Glomerular endothelial cell (primary cell): ENCODE measurements at regions not wholly inside any gene's neighbourhood (a gene's known extent, or its start where the extent isn't known, plus 50 kb on each side); places are given as distances from the start of the nearest gene placed in this dataset.

Experiments used
- DNase-seq: peaks from one replicate; pipeline ENCODE4 v3.0.0-alpha.2; 2011; ENCODE audit warnings: low read depth, low spot score; ENCODE audit errors: extremely low read depth

DNA sequence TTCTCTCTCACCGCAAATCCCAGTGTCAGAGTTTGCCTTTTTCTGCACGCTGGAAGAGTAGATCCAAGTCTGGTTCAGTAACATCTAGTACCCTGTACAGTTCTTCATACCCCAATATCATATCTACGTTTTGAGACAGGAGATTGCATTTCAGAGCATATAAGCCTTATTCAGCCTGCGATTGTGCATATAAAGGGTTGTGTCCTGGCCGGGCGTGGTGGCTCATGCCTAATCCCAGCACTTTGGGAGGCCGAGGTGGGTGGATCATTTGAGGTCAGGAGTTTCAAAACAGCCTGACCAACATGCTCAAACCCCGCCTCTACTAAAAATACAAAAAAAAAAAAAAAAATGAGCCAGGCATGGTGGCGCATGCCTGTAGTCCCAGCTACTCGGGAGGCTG lies 104.9 kb downstream of the MTNR1B start:
- no peak for DNase-seq

DNA sequence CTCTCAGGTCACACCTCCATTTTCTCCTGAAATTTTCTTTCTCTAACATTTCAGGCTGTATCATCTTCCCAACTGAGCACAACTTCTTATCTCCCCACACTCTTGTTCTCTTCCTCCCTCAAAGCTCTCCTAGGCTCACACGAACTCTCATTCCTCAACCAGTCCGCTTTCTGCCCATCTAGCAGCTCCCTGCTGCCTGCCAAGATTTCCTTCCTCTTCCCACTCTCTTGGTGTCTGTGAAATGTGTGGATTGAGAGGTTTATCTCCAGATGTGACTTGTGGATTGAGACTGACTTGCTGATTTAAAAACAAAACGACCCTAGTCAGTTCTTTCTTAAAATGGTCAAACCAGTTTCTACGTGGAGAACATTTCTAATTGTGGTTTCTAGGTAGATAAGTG lies 106.3 kb downstream of the MTNR1B start:
- no peak for DNase-seq

DNA sequence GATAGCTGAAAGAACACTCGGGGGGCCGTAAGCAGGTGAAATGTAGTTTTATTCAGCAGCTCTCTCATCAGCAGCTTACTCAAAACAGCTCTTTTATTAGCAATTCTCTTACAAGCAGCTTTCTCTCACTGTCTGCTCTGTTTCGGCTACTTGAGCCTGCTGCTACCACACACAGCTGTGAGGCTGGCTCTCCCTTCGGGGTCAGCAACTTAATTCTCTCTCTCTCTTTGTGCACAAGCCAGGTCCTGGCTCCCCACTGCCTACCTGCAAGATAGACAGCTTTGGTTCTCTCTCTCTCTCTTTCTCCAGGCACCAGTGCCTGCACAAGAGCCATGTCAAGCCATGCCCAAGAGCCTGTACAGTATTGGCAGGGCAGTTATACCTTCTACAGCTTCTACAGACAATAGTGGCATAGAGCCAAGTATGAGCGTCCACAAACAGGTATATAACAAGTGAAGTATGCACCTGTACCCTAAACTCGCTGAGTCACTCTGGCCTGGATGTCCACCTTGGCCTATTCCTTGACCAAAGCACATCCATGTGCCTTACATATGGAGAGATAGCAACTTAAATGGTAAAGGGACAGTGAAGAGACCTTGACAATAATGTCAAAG lies 110.8 kb downstream of the MTNR1B start:
- DNase-seq, result no peak

DNA sequence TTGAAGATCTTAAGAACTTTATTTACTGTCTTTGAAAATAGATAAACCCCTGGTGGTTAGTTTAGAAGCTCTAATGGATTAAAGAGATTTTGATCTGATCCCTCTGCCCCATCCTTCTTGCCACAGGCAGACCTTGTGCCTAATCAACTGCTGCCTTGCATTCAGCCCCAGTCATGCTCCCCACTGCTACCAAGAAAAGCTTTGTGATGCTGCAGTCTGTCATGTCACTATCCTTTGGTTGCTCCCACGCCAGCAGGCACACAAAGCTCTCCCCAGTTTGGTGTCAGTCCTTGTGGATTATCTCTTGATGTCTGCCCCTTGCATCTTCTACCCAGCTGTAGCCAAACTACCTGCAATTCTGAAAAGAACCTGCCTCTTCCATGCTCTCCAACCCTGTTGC lies 112.2 kb downstream of the MTNR1B start:
- no peak for DNase-seq

DNA sequence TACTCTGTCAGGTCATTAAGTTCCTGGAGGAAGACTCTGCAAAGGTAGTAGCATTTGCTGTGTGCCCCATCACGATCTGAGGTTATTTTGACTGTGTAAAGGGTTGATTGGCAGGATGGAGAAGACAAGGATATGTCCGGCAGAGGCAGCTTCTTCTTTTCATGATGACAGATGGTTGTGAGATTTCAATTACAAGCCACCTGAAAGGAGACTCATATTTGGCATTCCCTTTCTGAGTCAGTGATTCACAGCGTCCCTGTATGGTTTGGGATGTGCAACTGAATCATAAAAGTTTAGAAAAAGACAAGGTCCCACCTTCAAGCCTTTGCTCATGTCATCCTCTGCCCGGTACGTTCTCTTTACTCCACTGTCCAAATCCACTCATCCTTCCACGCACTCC lies 113.4 kb downstream of the MTNR1B start:
- no peak for DNase-seq

DNA sequence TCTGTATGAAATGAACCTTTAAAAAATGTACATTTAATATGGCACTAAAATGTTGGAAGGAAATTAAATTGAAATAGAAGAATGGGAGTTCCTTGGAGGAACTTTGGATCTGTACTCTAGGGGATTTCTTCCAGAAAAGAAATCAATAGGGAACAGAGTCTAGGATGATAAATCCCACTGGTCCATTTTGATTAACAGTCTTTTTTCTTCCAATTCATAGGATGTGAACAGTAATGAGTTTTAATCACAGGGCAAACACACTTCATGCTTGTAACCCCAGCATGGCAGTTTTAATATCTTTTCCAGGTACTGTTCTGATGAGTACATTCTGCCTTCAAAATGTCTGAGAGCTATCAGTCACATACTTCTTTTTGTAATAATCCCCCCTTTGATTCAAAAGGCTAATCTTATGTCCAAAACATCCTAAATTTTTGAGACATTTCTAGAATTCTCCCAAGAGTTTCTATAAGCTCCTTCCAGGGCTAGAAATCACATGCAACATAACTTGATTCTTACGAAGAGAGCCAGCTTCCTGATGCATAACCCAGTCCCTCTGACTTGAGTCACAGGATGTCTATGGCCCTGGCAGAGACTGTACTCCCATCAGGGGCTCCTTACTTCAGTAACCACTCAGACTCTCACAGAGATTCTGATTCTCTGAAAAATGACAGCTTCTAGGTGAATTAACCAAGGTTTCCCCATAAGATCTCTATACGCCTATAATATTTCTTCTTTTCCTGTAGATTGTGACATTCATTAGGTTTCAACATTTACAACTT lies 112.9 kb downstream of the SLC36A4 start:
- no peak for DNase-seq

DNA sequence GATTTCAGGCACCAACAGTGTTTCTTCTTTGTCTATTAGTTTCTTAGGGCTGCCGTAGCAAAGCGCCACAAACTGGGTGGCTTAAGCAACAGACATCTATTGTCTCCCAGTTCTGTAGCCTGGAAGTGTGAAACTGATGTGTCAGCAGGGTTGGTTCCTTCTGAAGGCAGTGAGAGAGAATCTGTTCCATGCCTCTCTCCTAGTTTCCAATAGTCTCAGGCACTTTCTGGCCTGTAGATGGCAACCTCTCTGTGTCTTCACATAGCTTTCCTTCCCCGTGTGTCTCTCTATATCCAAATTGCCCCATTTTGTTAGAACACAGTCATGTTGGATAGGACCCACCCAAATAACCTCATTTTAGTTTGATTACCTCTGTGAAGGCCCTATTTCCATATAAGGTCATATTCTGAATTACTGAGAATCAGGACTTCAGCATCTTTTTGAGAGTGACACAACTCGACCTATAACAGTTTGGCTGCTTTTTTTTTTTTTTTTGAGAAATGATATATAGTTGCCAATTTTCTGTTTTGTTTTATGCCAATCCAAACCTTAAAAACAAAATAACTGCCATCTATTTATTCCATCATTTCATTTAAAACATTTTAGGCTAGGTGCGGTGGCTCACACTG lies 108.2 kb downstream of the SLC36A4 start:
- peak; percentile 10 for DNase-seq
